Liver (tissue), 3 donors: ENCODE measurements at regions not wholly inside any gene's neighbourhood (a gene's known extent, or its start where the extent isn't known, plus 50 kb on each side); places are given as distances from the start of the nearest gene placed in this dataset.

Experiments
- CTCF ChIP-seq: fragments of 150-350 bp; IDR thresholded peaks from 2 replicates; pipeline ENCODE4 v1.5.1; 2017; ENCODE audit warnings: improper control_type of control experiment, low read depth, low read length; ENCODE audit not compliant: missing input control
- GABPA ChIP-seq, 2 donors: IDR thresholded peaks in 1 of 2; conservative IDR thresholded peaks in 1 of 2; 2 replicates each; pipeline ENCODE4 v1.6.1; 2016; ENCODE audit warnings: antibody characterized with exemption in 2 of 2, mild to moderate bottlenecking in 1 of 2, moderate library complexity in 1 of 2
- SP1 ChIP-seq: IDR thresholded peaks from 2 replicates; pipeline ENCODE4 v1.6.1; 2018; ENCODE audit warnings: antibody characterized with exemption, mild to moderate bottlenecking
- YY1 ChIP-seq: IDR thresholded peaks from 2 replicates; pipeline ENCODE4 v1.6.1; 2016; ENCODE audit warnings: antibody characterized with exemption, mild to moderate bottlenecking
- donor health status: healthy.
- donor health status: healthy.

GRCh38 chrX:149161435-149162088 lies 343.5 kb downstream of the IDS start:
- TF ChIP-seq SP1, result no peak
- TF ChIP-seq CTCF, result no peak
- no peak for TF ChIP-seq YY1
- TF ChIP-seq GABPA (IDR thresholded peaks at IDR 0.05 in 1 of 2, conservative IDR thresholded peaks at IDR 0.05 in 1 of 2), result no peak
